HEK293T (cell line): ENCODE measurements at regions not wholly inside any gene's neighbourhood (a gene's known extent, or its start where the extent isn't known, plus 50 kb on each side); places are given as distances from the start of the nearest gene placed in this dataset.

Experiments
- FOXA1 ChIP-seq: fragments of 450-650 bp; IDR thresholded peaks from 2 replicates; pipeline ENCODE4 v1.6.1; 2016; ENCODE audit warnings: mild to moderate bottlenecking
- NFRKB ChIP-seq: fragments of 450-650 bp; IDR thresholded peaks from 2 replicates; pipeline ENCODE4 v1.6.1; 2016; ENCODE audit warnings: mild to moderate bottlenecking, moderate library complexity

GRCh38 chr3:177750436-177750835, 553.2 kb upstream of the TBL1XR1 start:
- TF ChIP-seq NFRKB, result no peak
- no peak for TF ChIP-seq FOXA1
